IPS-20b (cell line): ENCODE measurements at regions not wholly inside any gene's neighbourhood (a gene's known extent, or its start where the extent isn't known, plus 50 kb on each side); places are given as distances from the start of the nearest gene placed in this dataset.

Experiments
- H3K27ac ChIP-seq: one replicate; pipeline ENCODE4 v1.5.1; 2013; ENCODE audit warnings: low read length
- H3K27me3 ChIP-seq: 2 replicates; pipeline ENCODE4 v1.6.1; 2013; ENCODE audit warnings: mild to moderate bottlenecking, low read length, inconsistent platforms; ENCODE audit not compliant: insufficient read depth
- H3K36me3 ChIP-seq: 2 replicates; pipeline ENCODE4 v1.6.1; 2013; ENCODE audit warnings: low read depth, mild to moderate bottlenecking, inconsistent platforms, low read length, moderate library complexity; ENCODE audit not compliant: insufficient read depth
- H3K4me1 ChIP-seq: 2 replicates; pipeline ENCODE4 v1.6.1; 2013; ENCODE audit warnings: mild to moderate bottlenecking, control low read depth, inconsistent platforms, low read length, moderate library complexity; ENCODE audit not compliant: insufficient read depth
- H3K4me3 ChIP-seq: 2 replicates; pipeline ENCODE4 v1.5.1; 2013; ENCODE audit warnings: mild to moderate bottlenecking, low read length, inconsistent platforms
- H3K9ac ChIP-seq: 2 replicates; pipeline ENCODE4 v1.6.1; 2013; ENCODE audit warnings: low read depth, mild to moderate bottlenecking, inconsistent platforms, low read length, moderate library complexity
- H3K9me3 ChIP-seq: 2 replicates; pipeline ENCODE4 v1.6.1; 2013; ENCODE audit warnings: mild to moderate bottlenecking, low read depth, low read length, inconsistent platforms; ENCODE audit not compliant: insufficient read depth

- Histone ChIP-seq H3K4me1 (peaks cover 25% of the 10 kb centered on the region; the same call in 1 of the 2 replicates), H3K9ac (no peak overlapping the region), H3K4me3 (no peak overlapping the region), H3K9me3 (no peaks in the 10 kb centered on the region), H3K36me3 (no peaks in the 10 kb centered on the region), H3K27ac (no peak overlapping the region), H3K27me3 (no peaks in the 10 kb centered on the region)
Observed at GRCh38 chr4:120525106-120525505, 397.4 kb downstream of the PRDM5 start.

DNA sequence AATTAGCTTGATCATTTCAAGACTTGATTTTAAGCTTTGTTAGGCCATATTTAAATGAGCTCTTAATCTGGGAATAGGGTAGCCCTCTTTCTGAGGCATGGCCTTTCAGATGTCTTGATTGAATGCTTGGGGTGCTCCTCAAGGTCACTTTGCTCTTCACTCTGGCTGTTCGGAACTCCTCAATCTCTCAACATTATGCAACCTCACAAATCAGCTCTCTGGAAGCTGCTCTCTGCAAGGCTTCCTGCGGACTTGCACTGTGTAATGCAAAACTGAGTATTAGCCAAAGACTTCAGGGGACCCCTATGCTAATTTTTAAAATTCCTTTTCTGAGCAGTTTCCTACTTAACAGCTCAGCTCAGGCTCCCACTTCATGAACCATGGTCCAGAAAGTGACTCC lies 398.3 kb downstream of the PRDM5 start:
- Histone ChIP-seq H3K27ac (peak overlapping the region; percentile 73), H3K36me3 (no peaks in the 10 kb centered on the region), H3K9me3 (no peaks in the 10 kb centered on the region), H3K9ac (no peak overlapping the region; the same call in 1 of the 2 replicates), H3K27me3 (no peaks in the 10 kb centered on the region), H3K4me1 (peaks cover 25% of the 10 kb centered on the region; the same call in 1 of the 2 replicates), H3K4me3 (peak overlapping the region; percentile 52; the same call in 1 of the 2 replicates)

GRCh38 chr4:120520761-120521160 lies 401.8 kb downstream of the PRDM5 start:
- Histone ChIP-seq H3K4me3 (no peak overlapping the region), H3K36me3 (no peaks in the 10 kb centered on the region), H3K27ac (no peak overlapping the region), H3K9ac (no peak overlapping the region), H3K27me3 (no peaks in the 10 kb centered on the region), H3K4me1 (peaks cover 26% of the 10 kb centered on the region; the same call in 1 of the 2 replicates), H3K9me3 (no peaks in the 10 kb centered on the region)

GRCh38 chr4:120517966-120518365 lies 404.6 kb downstream of the PRDM5 start:
- H3K9me3 ChIP-seq: no peaks in the 10 kb centered on the region
- no peak overlapping the region for H3K9ac ChIP-seq
- H3K36me3 ChIP-seq: no peaks in the 10 kb centered on the region
- H3K4me1 ChIP-seq: peaks cover 5% of the 10 kb centered on the region; the same call in 1 of the 2 replicates
- H3K27ac ChIP-seq: no peak overlapping the region
- no peak overlapping the region for H3K4me3 ChIP-seq
- no peaks in the 10 kb centered on the region for H3K27me3 ChIP-seq

DNA sequence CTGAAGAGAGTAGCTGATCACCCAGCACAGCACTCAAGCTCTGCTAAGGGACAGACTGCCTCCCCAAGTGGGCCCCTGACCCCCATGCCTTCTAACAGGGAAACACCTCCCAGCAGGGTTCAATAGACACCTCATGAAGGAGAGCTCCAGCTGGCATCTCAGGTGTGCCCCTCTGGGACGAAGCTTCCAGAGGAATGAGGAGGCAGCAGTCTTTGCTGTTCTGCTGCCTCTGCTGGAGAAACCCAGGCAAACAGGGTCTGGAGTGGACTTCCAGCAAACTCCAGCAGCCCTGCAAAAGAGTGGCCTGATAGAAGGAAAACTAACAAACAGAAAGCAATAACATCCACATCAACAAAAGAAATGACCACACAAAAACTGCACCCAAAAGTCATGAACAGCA lies 412.8 kb downstream of the PRDM5 start:
- H3K27ac ChIP-seq: no peak overlapping the region
- no peaks in the 10 kb centered on the region; the same call in 1 of the 2 replicates for H3K4me1 ChIP-seq
- H3K27me3 ChIP-seq: no peaks in the 10 kb centered on the region
- no peak overlapping the region for H3K9ac ChIP-seq
- no peak overlapping the region for H3K4me3 ChIP-seq
- H3K36me3 ChIP-seq: no peaks in the 10 kb centered on the region
- no peaks in the 10 kb centered on the region for H3K9me3 ChIP-seq

GRCh38 chr4:120509222-120509621 lies 413.3 kb downstream of the PRDM5 start:
- Histone ChIP-seq H3K4me1 (no peaks in the 10 kb centered on the region; the same call in 1 of the 2 replicates), H3K36me3 (no peaks in the 10 kb centered on the region), H3K27ac (no peak overlapping the region), H3K27me3 (no peaks in the 10 kb centered on the region), H3K9me3 (no peaks in the 10 kb centered on the region), H3K4me3 (no peak overlapping the region), H3K9ac (no peak overlapping the region)

DNA sequence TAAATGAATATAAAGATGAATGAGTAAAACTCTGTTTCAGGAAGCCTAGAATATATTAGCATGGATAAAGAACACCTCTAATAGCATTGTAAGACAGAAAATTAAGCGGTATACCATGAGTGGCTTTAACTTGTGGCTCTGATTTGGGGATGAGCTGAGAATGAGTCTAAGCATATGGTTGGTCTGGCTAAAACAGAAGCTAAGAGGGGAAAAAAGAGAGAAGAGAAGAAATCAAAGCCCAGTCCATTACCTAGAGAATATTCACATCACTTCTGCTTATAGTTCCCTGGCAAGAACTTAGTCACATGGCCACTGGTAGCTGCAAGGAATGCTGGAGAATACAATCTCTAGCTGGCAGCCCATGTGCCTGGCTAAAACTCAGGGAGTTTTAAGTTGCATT lies 414.5 kb downstream of the PRDM5 start:
- Histone ChIP-seq H3K9ac (no peak overlapping the region), H3K27ac (no peak overlapping the region), H3K27me3 (no peaks in the 10 kb centered on the region), H3K9me3 (0 out of 2 replicates have a peak, but pooled peaks cover 3% of the 10 kb centered on the region), H3K36me3 (no peaks in the 10 kb centered on the region), H3K4me1 (no peaks in the 10 kb centered on the region; the same call in 1 of the 2 replicates), H3K4me3 (no peak overlapping the region)

DNA sequence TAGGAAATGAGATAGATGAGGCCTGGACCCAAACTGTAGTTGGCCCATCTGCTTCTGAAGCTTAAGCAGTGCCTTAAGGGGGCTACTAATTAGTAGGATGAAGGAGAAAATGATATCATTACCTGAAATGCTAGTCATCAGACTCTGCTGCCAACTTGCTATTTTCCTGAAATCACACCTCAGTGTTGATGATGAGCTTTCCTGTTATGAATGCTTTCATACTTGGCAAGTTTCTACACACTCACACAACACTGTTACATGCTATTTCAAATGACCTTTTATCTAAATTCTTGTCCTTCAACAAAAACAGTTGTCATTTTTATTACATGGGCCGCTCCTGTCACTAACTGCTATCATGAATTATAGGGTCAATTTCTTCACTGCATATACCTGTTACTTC lies 416.0 kb downstream of the PRDM5 start:
- Histone ChIP-seq H3K4me3 (no peak overlapping the region), H3K27me3 (no peaks in the 10 kb centered on the region), H3K36me3 (no peaks in the 10 kb centered on the region), H3K9ac (no peak overlapping the region), H3K27ac (no peak overlapping the region), H3K4me1 (no peaks in the 10 kb centered on the region; the same call in 1 of the 2 replicates), H3K9me3 (0 out of 2 replicates have a peak, but pooled peaks cover 8% of the 10 kb centered on the region)

- Histone ChIP-seq H3K9me3 (0 out of 2 replicates have a peak, but pooled peaks cover 8% of the 10 kb centered on the region), H3K4me1 (no peaks in the 10 kb centered on the region), H3K9ac (no peak overlapping the region), H3K27me3 (no peaks in the 10 kb centered on the region), H3K4me3 (no peak overlapping the region), H3K36me3 (no peaks in the 10 kb centered on the region), H3K27ac (no peak overlapping the region)
Observed at GRCh38 chr4:120498678-120499077, 423.8 kb downstream of the PRDM5 start.

DNA sequence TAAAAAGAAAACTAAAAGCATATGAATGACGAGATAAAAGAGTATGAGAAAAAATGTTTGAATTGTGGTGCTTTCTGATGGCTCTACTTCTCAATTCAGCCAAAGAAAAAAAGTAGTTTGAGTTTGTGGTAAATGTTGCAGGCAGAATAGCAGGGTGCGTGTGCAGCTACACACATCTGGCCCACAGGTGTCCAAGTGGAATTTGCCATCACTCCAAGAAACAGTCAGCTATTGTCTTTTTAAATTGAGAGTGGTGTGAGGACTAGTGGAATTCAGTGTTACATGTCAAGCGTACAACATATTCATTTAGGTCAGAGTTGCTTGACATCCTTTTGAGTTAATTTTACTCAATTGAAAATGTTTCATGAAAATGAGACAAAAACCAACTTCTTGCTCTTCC lies 424.8 kb upstream of the MAD2L1 start:
- H3K9ac ChIP-seq: no peak overlapping the region
- H3K4me3 ChIP-seq: no peak overlapping the region
- H3K36me3 ChIP-seq: no peaks in the 10 kb centered on the region
- no peak overlapping the region for H3K27ac ChIP-seq
- no peaks in the 10 kb centered on the region for H3K9me3 ChIP-seq
- H3K4me1 ChIP-seq: no peaks in the 10 kb centered on the region
- H3K27me3 ChIP-seq: no peaks in the 10 kb centered on the region

GRCh38 chr4:120481756-120482155 lies 415.1 kb upstream of the MAD2L1 start:
- no peak overlapping the region for H3K4me3 ChIP-seq
- no peaks in the 10 kb centered on the region for H3K9me3 ChIP-seq

DNA sequence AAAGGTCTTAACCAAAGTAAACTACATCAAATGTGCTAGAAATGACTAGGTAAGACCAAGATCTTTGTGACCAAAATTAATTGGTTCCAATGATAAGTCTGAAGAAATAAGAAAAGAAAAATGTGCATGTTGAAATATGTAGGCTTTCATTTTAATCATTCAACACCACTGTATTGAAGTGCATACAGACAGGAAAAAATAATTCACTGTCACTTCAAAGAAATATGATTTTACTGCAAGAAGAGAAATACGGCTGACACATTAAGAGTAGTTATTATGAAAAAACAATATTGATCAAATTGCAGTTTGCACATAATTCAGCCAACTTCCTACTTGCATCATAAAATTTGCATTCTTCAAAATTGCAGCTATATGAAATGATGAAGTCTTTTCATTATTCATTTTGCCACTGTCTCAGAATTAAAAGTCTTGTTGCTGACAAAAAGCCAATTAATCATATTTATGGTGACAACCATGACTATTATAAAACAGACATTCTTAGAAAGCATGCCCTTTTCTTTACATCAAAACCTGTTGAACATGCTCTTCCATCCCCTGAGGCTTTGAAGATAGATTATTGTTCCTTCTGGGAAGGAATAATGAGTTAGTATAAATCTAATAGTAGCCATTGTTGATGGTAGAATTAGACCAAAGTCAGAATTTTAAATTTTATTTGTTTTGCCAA lies 405.9 kb upstream of the MAD2L1 start:
- no peak overlapping the region for H3K4me3 ChIP-seq
- no peak overlapping the region for H3K9ac ChIP-seq
- H3K27me3 ChIP-seq: no peaks in the 10 kb centered on the region
- H3K36me3 ChIP-seq: no peaks in the 10 kb centered on the region
- H3K4me1 ChIP-seq: no peaks in the 10 kb centered on the region
- no peak overlapping the region for H3K27ac ChIP-seq
- H3K9me3 ChIP-seq: no peaks in the 10 kb centered on the region

More at GRCh38 chr4:120481756-120482155, 415.1 kb upstream of the MAD2L1 start:
- H3K27me3 ChIP-seq: no peaks in the 10 kb centered on the region
- H3K36me3 ChIP-seq: no peaks in the 10 kb centered on the region
- H3K4me1 ChIP-seq: no peaks in the 10 kb centered on the region
- H3K27ac ChIP-seq: no peak overlapping the region
- no peak overlapping the region for H3K9ac ChIP-seq
